Hepatocyte (in vitro differentiated cells): ENCODE measurements at regions not wholly inside any gene's neighbourhood (a gene's known extent, or its start where the extent isn't known, plus 50 kb on each side); places are given as distances from the start of the nearest gene placed in this dataset.

ENCODE experiments used
- EZH2 ChIP-seq: fragments of 200-600 bp; sonication (generic); IDR thresholded peaks from 2 replicates; pipeline ENCODE4 v1.6.1; 2016; ENCODE audit warnings: antibody characterized with exemption, mild to moderate bottlenecking, borderline replicate concordance
- TF ChIP-seq, protein P1 (sequence below): fragments of 200-600 bp; sonication (generic); IDR thresholded peaks from 2 replicates; pipeline ENCODE4 v1.5.1; 2016; ENCODE audit warnings: antibody characterized with exemption, mild to moderate bottlenecking; ENCODE audit not compliant: poor library complexity

- no peak for TF ChIP-seq EZH2
- TF ChIP-seq, protein P1, sequence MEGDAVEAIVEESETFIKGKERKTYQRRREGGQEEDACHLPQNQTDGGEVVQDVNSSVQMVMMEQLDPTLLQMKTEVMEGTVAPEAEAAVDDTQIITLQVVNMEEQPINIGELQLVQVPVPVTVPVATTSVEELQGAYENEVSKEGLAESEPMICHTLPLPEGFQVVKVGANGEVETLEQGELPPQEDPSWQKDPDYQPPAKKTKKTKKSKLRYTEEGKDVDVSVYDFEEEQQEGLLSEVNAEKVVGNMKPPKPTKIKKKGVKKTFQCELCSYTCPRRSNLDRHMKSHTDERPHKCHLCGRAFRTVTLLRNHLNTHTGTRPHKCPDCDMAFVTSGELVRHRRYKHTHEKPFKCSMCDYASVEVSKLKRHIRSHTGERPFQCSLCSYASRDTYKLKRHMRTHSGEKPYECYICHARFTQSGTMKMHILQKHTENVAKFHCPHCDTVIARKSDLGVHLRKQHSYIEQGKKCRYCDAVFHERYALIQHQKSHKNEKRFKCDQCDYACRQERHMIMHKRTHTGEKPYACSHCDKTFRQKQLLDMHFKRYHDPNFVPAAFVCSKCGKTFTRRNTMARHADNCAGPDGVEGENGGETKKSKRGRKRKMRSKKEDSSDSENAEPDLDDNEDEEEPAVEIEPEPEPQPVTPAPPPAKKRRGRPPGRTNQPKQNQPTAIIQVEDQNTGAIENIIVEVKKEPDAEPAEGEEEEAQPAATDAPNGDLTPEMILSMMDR: no peak
Measured at GRCh38 chr4:82261084-82261483, 112.7 kb downstream of the HNRNPD start.
